ENCODE measurements at regions not wholly inside any gene's neighbourhood (a gene's known extent, or its start where the extent isn't known, plus 50 kb on each side); places are given as distances from the start of the nearest gene placed in this dataset.

DNA sequence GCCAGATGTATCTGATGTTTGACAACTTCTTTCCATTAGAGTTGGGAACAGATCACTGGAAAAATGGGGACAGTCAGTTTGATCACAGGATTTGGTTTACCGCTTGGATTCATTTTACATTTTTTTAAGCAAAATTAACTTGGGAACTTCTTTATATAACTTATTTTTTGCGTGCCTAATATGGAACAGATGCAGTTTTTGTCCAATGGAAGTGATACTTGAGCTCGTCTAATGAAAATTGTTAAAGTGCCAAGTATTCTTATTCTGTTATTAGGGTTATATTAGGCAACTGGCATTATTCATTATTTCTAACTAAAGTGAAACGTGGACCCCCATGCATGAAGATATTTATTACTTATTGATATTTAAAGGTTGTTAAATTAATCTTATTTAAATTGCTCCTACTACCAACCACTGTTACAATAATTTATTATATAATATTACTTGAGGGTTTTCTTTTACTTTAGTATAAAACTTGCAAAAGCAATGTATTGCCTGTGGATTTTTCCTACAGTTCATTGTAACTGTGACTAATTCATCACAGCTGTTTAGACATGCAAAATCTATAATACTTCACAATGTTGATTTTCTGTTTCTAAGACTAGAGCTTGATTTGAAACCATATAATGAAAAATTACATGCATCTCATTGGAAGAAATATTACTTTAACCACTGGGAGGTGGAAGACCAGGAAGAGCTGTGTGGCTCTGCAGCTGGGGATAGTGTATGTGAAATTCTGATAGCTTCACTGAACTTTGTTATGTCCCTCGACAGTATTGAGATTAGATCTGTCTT lies 787.3 kb upstream of the WWC1 start:
- Histone ChIP-seq H3K27ac (ENCODE audit: low read depth, low read length) (no peak overlapping the region), H3K4me3 (ENCODE audit: low read length) (no peak overlapping the region), H3K9ac (ENCODE audit: low read length) (no peak overlapping the region), H3K36me3 (ENCODE audit: control insufficient read depth, insufficient read depth, low read length) (no peaks in the 10 kb centered on the region), H3K4me1 (ENCODE audit: control insufficient read depth, insufficient read depth, low read length) (no peaks in the 10 kb centered on the region), H3K27me3 (ENCODE audit: control insufficient read depth, insufficient read depth, low read length) (no peaks in the 10 kb centered on the region)

DNA sequence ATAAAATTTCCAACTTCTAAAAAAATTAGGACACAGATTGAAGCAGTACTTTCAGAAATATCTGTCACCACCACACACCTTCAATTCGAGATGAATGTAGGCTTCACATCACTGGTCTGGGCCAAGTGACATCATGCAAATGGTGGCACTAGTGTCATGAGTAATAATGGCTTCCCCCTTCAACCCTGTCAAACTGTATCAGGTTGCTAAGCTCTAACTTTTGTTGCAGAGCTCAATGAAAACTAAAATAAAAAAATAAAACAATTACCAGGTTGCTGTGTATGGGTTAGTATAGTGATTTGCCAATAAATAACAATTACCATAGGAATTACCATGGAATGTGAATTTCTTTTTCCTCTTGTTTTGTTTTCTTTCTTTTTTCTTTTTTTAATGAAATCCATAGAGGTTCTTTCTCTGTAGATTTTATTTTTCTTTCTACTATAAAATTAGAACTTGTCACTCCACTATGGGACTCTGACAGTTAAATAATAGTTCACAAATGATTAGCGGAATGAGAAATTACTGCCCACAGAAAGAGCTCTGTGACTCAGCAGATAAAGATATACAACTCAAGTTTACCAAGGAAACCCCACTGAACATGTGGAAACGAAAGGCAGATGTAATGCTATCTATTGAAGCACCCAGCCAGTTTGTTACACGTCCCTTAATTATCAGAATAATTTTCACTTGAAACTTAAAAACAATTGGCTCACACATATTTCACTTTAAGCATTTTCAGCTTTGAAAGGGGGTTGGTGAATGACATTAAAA lies 783.8 kb upstream of the WWC1 start:
- Histone ChIP-seq H3K4me3 (ENCODE audit: low read length) (no peak overlapping the region), H3K27me3 (ENCODE audit: control insufficient read depth, insufficient read depth, low read length) (no peaks in the 10 kb centered on the region), H3K4me1 (ENCODE audit: control insufficient read depth, insufficient read depth, low read length) (no peaks in the 10 kb centered on the region), H3K9ac (ENCODE audit: low read length) (no peak overlapping the region), H3K36me3 (ENCODE audit: control insufficient read depth, insufficient read depth, low read length) (no peaks in the 10 kb centered on the region), H3K27ac (ENCODE audit: low read depth, low read length) (no peak overlapping the region)

DNA sequence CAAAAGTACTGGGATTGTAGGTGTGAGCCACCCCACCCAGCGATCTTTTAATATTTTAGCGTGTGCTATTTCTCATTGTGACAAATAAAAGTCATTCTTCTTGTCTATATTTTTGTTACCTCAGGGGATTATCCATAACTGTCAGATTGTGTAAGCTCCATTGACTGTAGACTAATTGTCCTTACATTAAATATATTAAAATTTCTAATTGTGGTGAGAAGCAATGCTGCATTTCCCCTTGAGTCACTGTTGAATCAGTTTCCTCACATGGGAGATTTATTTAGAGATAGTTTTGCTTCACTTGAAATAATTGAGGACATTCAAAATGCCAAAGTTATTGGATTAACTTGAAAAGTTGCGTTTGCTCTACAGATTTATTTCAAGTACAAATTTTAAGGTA lies 782.4 kb upstream of the WWC1 start:
- Histone ChIP-seq H3K27ac (ENCODE audit: low read depth, low read length) (no peak overlapping the region), H3K27me3 (ENCODE audit: control insufficient read depth, insufficient read depth, low read length) (no peaks in the 10 kb centered on the region), H3K9ac (ENCODE audit: low read length) (no peak overlapping the region), H3K4me3 (ENCODE audit: low read length) (no peak overlapping the region), H3K36me3 (ENCODE audit: control insufficient read depth, insufficient read depth, low read length) (no peaks in the 10 kb centered on the region), H3K4me1 (ENCODE audit: control insufficient read depth, insufficient read depth, low read length) (no peaks in the 10 kb centered on the region)

DNA sequence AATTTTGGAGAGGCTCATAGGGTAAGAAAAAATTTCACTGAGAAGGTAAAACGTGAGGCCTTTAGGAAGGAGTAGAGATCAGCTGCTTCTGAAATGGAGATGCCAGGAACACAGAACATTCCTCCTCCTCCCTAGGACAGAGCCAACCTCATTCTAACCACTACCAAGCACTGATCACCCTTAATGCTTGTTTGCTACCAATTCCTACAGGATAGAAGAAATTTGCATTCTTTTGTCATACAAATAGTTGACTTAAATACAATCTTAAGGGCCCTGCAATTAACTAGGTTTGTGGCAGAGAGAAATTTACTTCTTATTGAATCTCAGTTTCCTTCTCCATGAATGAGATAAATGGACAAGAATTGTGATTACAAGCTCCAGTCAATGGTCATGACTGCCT lies 780.2 kb upstream of the WWC1 start:
- no peaks in the 10 kb centered on the region for H3K27me3 ChIP-seq (ENCODE audit: control insufficient read depth, insufficient read depth, low read length)

DNA sequence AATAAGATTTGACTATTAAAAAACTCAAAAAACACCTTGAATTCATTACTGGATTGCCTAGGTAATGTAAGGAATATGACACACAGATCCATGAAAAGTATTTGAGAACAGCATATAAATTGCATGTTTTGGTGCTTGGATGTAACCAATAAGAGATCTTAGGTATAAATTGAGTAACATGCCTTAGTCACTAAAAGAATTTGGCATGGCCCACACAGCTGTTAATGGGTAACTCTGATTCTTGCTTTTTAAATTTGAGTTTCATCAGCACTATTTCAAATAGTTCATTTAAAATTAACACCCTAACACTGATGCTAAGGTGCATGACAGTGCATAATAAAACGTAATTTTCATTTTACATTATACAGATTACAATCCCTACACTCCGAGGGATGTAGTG lies 779.3 kb upstream of the WWC1 start:
- no peak overlapping the region for H3K27ac ChIP-seq (ENCODE audit: low read depth, low read length)
- no peak overlapping the region for H3K4me3 ChIP-seq (ENCODE audit: low read length)
- no peaks in the 10 kb centered on the region for H3K36me3 ChIP-seq (ENCODE audit: control insufficient read depth, insufficient read depth, low read length)
- no peaks in the 10 kb centered on the region for H3K27me3 ChIP-seq (ENCODE audit: control insufficient read depth, insufficient read depth, low read length)
- no peak overlapping the region for H3K9ac ChIP-seq (ENCODE audit: low read length)
- no peaks in the 10 kb centered on the region for H3K4me1 ChIP-seq (ENCODE audit: control insufficient read depth, insufficient read depth, low read length)

More for the DNA sequence above, 780.2 kb upstream of the WWC1 start:
- Histone ChIP-seq H3K9ac (ENCODE audit: low read length) (no peak overlapping the region), H3K4me3 (ENCODE audit: low read length) (no peak overlapping the region), H3K27ac (ENCODE audit: low read depth, low read length) (no peak overlapping the region), H3K4me1 (ENCODE audit: control insufficient read depth, insufficient read depth, low read length) (no peaks in the 10 kb centered on the region), H3K36me3 (ENCODE audit: control insufficient read depth, insufficient read depth, low read length) (no peaks in the 10 kb centered on the region)

DNA sequence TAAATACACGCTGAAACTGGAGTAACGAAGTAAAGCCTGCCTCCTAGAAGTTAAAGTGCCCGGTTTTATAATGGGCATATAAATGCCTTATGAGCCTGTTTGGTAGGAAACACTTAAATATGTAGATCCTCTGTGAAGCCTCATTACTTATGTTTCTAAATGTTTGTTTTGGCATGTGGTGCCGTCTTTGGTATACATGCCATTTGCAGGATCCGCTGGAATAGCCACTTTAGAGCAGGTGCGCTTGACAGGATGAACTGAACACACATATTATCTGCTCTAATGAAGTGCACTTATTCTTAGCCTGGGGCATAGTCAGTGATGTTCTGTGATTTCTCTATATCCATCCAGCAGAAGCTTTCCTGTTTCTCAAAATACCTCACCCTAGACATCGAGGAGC lies 778.1 kb upstream of the WWC1 start:
- no peak overlapping the region for H3K9ac ChIP-seq (ENCODE audit: low read length)

DNA sequence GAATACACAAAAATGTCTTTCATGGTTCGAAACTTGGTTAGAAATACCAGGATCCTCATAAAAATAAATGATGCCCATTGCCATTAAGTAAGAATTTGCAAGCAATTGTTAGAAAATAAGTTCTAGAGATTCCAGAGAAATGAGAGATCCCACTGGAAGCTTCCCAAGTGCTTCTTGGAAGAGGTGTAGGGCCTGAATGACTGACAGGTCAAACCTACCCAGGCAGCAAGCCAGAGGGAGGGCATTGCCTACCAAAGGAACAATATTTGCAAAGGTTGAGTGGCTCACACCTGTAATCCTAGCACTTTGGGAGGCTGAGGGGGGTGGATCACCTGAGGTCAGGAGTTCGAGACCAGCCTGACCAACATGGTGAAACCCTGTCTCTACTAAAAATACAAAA lies 777.0 kb upstream of the WWC1 start:
- no peak overlapping the region for H3K27ac ChIP-seq (ENCODE audit: low read depth, low read length)
- no peaks in the 10 kb centered on the region for H3K27me3 ChIP-seq (ENCODE audit: control insufficient read depth, insufficient read depth, low read length)
- H3K36me3 ChIP-seq (ENCODE audit: control insufficient read depth, insufficient read depth, low read length), result no peaks in the 10 kb centered on the region

More for the DNA sequence above, 778.1 kb upstream of the WWC1 start:
- Histone ChIP-seq H3K27me3 (ENCODE audit: control insufficient read depth, insufficient read depth, low read length) (no peaks in the 10 kb centered on the region), H3K4me1 (ENCODE audit: control insufficient read depth, insufficient read depth, low read length) (no peaks in the 10 kb centered on the region), H3K36me3 (ENCODE audit: control insufficient read depth, insufficient read depth, low read length) (no peaks in the 10 kb centered on the region), H3K27ac (ENCODE audit: low read depth, low read length) (no peak overlapping the region), H3K4me3 (ENCODE audit: low read length) (no peak overlapping the region)

DNA sequence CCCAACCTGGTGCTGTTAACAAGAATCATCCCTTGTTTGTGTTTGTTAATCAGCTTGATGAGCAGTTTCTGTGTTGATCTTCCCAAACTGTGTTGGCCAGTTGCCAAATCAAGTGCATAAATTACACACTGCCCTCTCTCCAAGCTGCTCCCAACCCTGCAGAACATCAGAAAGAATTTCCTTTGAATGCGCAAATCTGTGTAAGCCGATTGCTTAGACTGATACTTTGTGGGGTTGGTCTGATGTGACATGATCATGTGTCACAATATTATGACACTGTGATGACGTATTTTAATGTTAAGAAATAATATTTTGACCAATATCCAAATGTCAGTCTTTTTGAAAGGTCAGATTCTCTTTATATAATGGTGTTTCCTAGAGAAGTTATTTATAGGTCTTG lies 766.4 kb upstream of the WWC1 start:
- Histone ChIP-seq H3K27me3 (ENCODE audit: control insufficient read depth, insufficient read depth, low read length) (no peaks in the 10 kb centered on the region), H3K9ac (ENCODE audit: low read length) (no peak overlapping the region), H3K4me1 (ENCODE audit: control insufficient read depth, insufficient read depth, low read length) (no peaks in the 10 kb centered on the region), H3K4me3 (ENCODE audit: low read length) (no peak overlapping the region), H3K27ac (ENCODE audit: low read depth, low read length) (no peak overlapping the region), H3K36me3 (ENCODE audit: control insufficient read depth, insufficient read depth, low read length) (no peaks in the 10 kb centered on the region)

More for the DNA sequence above, 777.0 kb upstream of the WWC1 start:
- H3K4me3 ChIP-seq (ENCODE audit: low read length), result no peak overlapping the region
- no peak overlapping the region for H3K9ac ChIP-seq (ENCODE audit: low read length)
- H3K4me1 ChIP-seq (ENCODE audit: control insufficient read depth, insufficient read depth, low read length), result no peaks in the 10 kb centered on the region

DNA sequence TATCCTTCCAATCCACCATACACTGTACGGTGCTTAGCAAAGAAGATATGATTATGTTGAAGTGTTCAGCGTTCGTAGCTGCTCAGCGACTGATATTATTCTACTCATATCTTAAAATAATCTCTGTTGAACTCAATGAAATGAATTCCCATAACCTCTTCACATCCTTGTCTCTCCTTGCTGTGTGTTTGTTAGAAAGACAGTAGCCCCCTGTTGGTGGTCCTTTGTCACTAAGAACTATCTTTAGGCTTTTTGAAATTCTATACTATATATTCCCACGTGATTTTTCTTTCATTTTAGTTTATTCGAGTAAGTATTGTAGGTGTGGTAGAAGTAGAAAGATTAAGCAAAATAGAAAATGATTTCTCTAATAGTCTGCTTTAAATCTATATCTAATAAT lies 762.8 kb upstream of the WWC1 start:
- Histone ChIP-seq H3K36me3 (ENCODE audit: control insufficient read depth, insufficient read depth, low read length) (no peaks in the 10 kb centered on the region), H3K27me3 (ENCODE audit: control insufficient read depth, insufficient read depth, low read length) (no peaks in the 10 kb centered on the region), H3K27ac (ENCODE audit: low read depth, low read length) (no peak overlapping the region), H3K9ac (ENCODE audit: low read length) (no peak overlapping the region), H3K4me3 (ENCODE audit: low read length) (no peak overlapping the region), H3K4me1 (ENCODE audit: control insufficient read depth, insufficient read depth, low read length) (no peaks in the 10 kb centered on the region)

DNA sequence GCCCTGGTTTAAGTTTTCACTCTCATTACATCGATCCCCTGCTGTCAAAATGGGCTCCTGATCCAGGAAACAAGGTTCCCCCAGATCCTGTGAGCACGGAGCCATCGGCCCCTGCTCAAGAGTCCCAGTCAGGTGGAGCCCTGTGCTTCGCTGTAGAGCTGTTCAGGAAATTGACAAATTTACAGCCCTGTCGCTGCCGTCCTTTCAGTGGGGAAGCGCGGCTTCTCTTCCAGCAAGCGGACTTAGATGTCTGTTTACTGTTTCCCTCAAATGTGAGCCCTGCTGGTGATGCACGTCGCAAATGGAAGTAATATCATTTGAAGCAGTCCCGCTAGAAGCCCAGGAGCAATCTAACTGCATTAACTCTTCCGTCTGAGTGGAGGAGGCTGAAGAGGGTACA lies 760.9 kb upstream of the WWC1 start:
- H3K4me3 ChIP-seq (ENCODE audit: low read length), result no peak overlapping the region
- H3K4me1 ChIP-seq (ENCODE audit: control insufficient read depth, insufficient read depth, low read length), result no peaks in the 10 kb centered on the region
- no peak overlapping the region for H3K27ac ChIP-seq (ENCODE audit: low read depth, low read length)
- H3K36me3 ChIP-seq (ENCODE audit: control insufficient read depth, insufficient read depth, low read length), result no peaks in the 10 kb centered on the region
- no peaks in the 10 kb centered on the region for H3K27me3 ChIP-seq (ENCODE audit: control insufficient read depth, insufficient read depth, low read length)
- H3K9ac ChIP-seq (ENCODE audit: low read length), result no peak overlapping the region

DNA sequence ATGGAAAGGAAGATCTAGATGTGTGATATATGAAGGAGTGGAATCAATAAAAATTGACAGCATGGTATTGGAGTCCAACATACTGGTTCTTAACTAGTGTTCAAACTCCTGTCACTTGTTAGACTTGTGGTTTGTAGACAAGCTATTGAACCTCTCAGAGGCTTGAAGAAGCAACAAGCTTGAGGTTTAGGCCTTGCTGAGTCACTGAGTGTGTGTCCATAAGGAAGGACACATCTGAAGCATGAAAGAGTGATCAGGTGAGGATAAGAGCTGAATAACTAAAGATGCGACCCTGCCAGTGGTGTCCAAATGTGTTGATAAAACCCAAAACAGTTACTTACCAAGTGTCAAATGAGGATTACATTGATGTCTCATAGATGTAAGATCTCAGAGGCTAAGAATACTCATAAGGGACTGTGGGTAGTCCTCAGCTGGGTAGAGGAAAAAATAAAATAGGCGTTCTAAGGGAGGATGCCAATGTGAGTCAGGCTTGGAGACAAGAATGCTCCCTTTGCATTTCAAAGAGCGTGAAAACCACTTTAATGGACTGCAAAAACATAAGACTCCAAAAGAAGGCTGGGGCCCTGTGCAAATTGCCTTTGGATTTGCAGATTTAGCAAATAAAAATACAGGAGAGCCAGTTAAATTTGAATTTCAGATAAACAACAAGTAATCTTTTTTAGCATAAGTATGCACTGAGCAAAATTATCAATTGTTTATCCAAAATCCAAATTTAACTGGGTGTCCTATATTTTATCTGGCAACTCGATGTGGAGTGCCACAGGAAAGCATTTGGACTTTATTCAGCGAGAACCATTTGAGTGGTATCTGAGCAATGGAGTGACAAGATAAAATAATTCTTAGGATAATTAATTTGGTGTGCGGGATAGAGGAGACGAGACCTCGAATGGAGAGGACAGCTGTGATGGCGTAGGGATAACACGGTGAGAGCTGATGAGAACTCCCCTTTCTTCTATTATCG lies 757.3 kb upstream of the WWC1 start:
- Histone ChIP-seq H3K4me1 (ENCODE audit: control insufficient read depth, insufficient read depth, low read length) (no peaks in the 10 kb centered on the region), H3K27me3 (ENCODE audit: control insufficient read depth, insufficient read depth, low read length) (no peaks in the 10 kb centered on the region), H3K4me3 (ENCODE audit: low read length) (no peak overlapping the region), H3K36me3 (ENCODE audit: control insufficient read depth, insufficient read depth, low read length) (no peaks in the 10 kb centered on the region), H3K27ac (ENCODE audit: low read depth, low read length) (no peak overlapping the region), H3K9ac (ENCODE audit: low read length) (no peak overlapping the region)

DNA sequence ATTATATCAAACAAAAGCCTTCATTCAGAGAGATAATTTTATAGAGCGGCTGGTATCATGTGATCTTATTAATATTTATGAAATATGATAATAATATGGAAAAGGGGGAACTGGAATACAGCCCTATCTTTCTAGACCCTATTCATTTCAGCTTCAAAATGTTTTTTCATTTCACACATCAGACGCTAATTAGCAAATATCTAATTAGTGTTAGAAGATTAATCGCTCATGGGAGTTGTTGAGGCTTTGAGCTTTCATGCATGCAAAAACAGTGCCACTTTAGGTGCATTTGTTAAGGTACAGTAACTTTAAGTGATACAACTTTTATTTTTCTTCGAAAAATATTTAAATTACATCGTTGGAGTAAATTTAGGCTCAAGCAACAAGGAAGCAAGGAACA lies 751.7 kb upstream of the WWC1 start:
- Histone ChIP-seq H3K27ac (ENCODE audit: low read depth, low read length) (no peak overlapping the region), H3K4me1 (ENCODE audit: control insufficient read depth, insufficient read depth, low read length) (no peaks in the 10 kb centered on the region), H3K27me3 (ENCODE audit: control insufficient read depth, insufficient read depth, low read length) (no peaks in the 10 kb centered on the region), H3K4me3 (ENCODE audit: low read length) (no peak overlapping the region), H3K9ac (ENCODE audit: low read length) (no peak overlapping the region), H3K36me3 (ENCODE audit: control insufficient read depth, insufficient read depth, low read length) (no peaks in the 10 kb centered on the region)

Measured in rectal smooth muscle tissue (tissue), 1 donor.